ENCODE measurements at regions not wholly inside any gene's neighbourhood (a gene's known extent, or its start where the extent isn't known, plus 50 kb on each side); places are given as distances from the start of the nearest gene placed in this dataset.

DNA sequence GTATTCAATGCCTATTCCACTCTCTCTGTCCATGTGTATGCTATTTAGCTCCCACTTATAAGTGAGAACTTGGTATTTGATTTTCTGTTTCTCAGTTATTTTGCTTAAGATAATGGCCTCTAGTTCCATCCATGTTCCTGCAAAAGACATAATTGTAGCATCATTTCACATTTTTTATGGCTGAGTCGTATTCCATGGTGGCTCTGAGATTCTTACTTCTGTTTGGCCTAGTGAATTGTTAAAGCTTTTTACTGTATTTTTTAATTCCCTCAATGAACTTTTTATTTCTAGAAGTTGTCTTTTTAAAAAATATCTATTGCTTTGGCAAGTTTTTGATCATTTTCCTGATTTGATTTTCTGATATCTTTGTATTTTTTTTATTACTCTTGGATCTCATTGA is 635.6 kb downstream of the PLA2G4A start:
- Mint-ChIP-seq H3K27me3 (no peaks in the 10 kb centered on the region), H3K36me3 (ENCODE audit: low read depth) (no peaks in the 10 kb centered on the region), H3K4me3 (no peak overlapping the region), H3K27ac (no peak overlapping the region), H3K4me1 (no peaks in the 10 kb centered on the region)
- H3K9me3 ChIP-seq (ENCODE audit: control insufficient read depth, low read length, poor library complexity, severe bottlenecking) = no peaks in the 10 kb centered on the region
- DNase-seq (no peak), ATAC-seq (no peak)

DNA sequence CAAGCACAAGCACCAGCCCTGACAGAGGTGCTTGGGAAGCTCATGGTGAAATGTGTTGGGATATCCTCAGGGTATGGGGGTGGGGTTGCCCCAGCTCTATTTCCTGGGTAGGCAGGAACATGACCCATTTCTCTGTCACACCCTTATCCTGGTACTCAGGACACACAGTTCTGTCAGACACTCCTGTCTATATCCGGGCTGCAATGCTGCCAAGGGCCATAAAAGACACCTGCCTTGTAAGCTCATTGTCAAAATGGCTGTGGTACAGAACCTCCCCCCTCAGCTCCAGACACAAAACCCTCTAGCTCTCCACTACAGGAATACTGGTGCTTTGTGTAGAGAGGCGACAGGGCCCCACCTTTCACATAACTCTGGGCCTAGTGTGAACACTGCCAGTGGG is 636.7 kb downstream of the PLA2G4A start:
- Mint-ChIP-seq H3K27me3 (no peaks in the 10 kb centered on the region), H3K4me1 (no peaks in the 10 kb centered on the region), H3K27ac (no peak overlapping the region), H3K36me3 (ENCODE audit: low read depth) (no peaks in the 10 kb centered on the region), H3K4me3 (no peak overlapping the region)
- H3K9me3 ChIP-seq (ENCODE audit: control insufficient read depth, low read length, poor library complexity, severe bottlenecking) = no peaks in the 10 kb centered on the region
- ATAC-seq = no peak
- no peak for DNase-seq

DNA sequence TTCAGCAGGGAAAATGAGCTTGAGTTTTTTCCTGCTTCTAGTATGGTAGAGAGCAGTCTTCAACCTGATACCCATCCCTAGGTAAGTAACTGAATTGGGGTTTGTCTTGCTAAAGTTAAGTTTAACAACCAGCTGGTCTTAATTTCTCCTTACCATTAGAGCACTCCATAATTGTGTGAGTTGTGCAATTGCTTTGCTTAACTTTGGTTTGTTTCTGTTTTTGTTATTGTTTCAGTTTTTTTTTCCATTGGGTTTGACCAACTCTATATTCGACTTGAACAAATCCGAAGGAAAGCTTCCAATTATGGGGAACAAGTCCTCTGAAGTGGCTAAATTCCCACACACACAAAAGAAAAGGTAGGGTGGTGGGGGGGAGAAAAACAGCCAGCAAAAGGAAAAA is 641.1 kb downstream of the PLA2G4A start:
- DNase-seq (no peak), ATAC-seq (no peak)
- no peaks in the 10 kb centered on the region for H3K36me3 Mint-ChIP-seq (ENCODE audit: low read depth)
- H3K27me3 Mint-ChIP-seq = no peaks in the 10 kb centered on the region
- no peak overlapping the region for H3K4me3 Mint-ChIP-seq
- no peaks in the 10 kb centered on the region for H3K4me1 Mint-ChIP-seq
- H3K27ac Mint-ChIP-seq = no peak overlapping the region
- H3K9me3 ChIP-seq (ENCODE audit: control insufficient read depth, low read length, poor library complexity, severe bottlenecking) = no peaks in the 10 kb centered on the region

DNA sequence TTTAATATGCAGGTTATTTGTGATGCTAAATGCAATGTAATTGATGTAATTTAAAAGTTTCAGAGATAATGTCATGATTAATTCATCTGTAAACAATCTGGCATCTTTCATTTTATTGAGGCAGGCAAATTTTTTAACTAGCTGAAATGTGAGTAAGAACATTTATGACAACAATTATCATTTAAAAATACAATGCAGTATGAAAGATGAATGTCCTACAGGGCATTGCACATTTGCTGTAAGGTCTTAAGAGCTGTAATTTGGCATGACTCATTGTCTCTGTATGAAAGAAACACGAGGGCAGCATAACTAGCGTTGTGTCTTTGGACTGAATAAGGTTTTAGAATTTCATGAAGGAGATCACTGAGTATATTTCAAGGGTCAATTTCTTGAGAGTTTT is 642.8 kb downstream of the PLA2G4A start:
- Mint-ChIP-seq H3K4me1 (no peaks in the 10 kb centered on the region), H3K27ac (no peak overlapping the region), H3K27me3 (no peaks in the 10 kb centered on the region), H3K36me3 (ENCODE audit: low read depth) (no peaks in the 10 kb centered on the region), H3K4me3 (no peak overlapping the region)
- DNase-seq (no peak), ATAC-seq (no peak)
- no peaks in the 10 kb centered on the region for H3K9me3 ChIP-seq (ENCODE audit: control insufficient read depth, low read length, poor library complexity, severe bottlenecking)

DNA sequence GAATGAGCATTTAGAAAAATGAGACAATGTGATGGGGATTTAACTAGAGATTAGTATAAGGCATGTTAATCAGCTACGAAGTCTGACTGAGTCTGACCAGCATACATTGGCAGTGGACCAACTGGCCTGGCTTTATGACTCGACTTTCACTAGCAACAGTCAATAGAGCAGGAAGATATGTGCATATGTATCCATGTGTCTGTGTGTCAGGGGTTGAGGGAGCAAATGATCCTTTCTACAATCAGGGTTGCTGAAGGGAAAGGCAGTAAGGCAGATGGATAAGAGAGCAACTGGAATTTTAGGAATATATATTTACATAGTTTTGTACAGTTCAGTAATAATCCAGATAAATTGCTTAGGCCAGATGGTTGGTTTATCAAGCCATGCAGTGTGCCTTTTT is 645.6 kb downstream of the PLA2G4A start:
- no peak for DNase-seq
- Mint-ChIP-seq H3K36me3 (ENCODE audit: low read depth) (no peaks in the 10 kb centered on the region), H3K4me3 (no peak overlapping the region), H3K4me1 (no peaks in the 10 kb centered on the region), H3K27ac (no peak overlapping the region), H3K27me3 (no peaks in the 10 kb centered on the region)
- no peak for ATAC-seq
- H3K9me3 ChIP-seq (ENCODE audit: control insufficient read depth, low read length, poor library complexity, severe bottlenecking) = no peaks in the 10 kb centered on the region

DNA sequence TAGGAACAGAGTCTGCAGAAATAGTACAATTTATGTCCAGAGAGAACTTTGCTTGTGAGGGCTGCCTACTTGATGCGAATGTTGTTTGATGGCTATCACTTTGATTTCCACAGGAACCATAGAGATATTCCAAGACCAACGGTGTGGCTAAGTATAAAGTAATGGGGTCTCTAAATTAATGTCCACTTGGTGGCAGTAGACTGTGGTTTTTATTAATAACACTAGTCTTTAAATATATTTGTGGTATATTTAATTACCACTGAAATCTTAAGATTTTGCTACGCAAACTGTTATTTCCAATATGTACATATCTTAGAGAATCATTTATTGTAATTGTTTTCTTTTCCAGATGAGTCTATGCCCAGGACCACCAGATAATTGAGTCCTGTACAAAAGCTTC is 647.9 kb downstream of the PLA2G4A start:
- no peaks in the 10 kb centered on the region for H3K36me3 Mint-ChIP-seq (ENCODE audit: low read depth)
- H3K27ac Mint-ChIP-seq = no peak overlapping the region
- no peaks in the 10 kb centered on the region for H3K4me1 Mint-ChIP-seq
- H3K4me3 Mint-ChIP-seq = no peak overlapping the region
- DNase-seq = no peak
- no peaks in the 10 kb centered on the region for H3K9me3 ChIP-seq (ENCODE audit: control insufficient read depth, low read length, poor library complexity, severe bottlenecking)
- H3K27me3 Mint-ChIP-seq = no peaks in the 10 kb centered on the region
- ATAC-seq = no peak

DNA sequence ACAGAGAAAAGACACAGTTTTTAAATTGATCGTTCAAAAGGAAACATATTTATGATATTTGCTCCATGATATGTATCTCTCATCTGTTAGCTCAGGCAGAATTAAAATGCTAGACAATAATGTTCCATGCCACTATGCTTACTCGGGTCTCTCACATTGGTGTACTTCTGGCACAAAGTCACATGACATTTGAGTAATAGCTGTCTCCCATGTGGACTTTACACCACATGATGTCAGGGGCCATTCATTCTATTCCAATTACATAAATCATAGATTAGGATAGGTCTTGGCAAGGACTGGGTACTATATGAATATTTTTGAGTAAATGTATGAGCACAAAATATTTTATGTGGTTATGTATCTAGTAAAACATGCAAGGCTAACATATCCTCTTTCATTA is 648.4 kb downstream of the PLA2G4A start:
- no peaks in the 10 kb centered on the region for H3K4me1 Mint-ChIP-seq
- no peaks in the 10 kb centered on the region for H3K27me3 Mint-ChIP-seq
- DNase-seq (no peak), ATAC-seq (no peak)
- no peaks in the 10 kb centered on the region for H3K9me3 ChIP-seq (ENCODE audit: control insufficient read depth, low read length, poor library complexity, severe bottlenecking)
- no peak overlapping the region for H3K27ac Mint-ChIP-seq
- H3K36me3 Mint-ChIP-seq (ENCODE audit: low read depth) = no peaks in the 10 kb centered on the region
- no peak overlapping the region for H3K4me3 Mint-ChIP-seq

DNA sequence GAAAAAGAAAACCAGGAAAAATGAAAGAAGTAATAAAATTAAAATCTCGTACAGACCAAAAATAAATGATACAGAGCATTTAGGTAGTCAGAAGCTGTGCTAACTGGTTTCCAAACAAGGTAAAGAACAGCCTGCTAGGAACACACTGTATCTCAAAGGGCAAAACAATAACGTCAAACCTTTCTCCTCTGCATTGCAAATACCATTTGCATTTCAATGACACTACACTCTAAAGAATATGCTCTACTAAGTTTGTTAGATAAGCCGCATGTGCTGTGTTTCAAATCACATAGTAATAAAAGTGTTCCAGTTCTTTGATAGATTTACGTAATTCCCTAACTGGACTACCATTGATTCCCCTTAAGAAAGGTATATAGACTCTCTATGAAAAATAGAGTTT is 648.8 kb downstream of the PLA2G4A start:
- DNase-seq = no peak
- H3K27me3 Mint-ChIP-seq = no peaks in the 10 kb centered on the region
- no peak overlapping the region for H3K27ac Mint-ChIP-seq
- no peaks in the 10 kb centered on the region for H3K9me3 ChIP-seq (ENCODE audit: control insufficient read depth, low read length, poor library complexity, severe bottlenecking)
- no peaks in the 10 kb centered on the region for H3K36me3 Mint-ChIP-seq (ENCODE audit: low read depth)
- no peaks in the 10 kb centered on the region for H3K4me1 Mint-ChIP-seq
- no peak for ATAC-seq
- H3K4me3 Mint-ChIP-seq = no peak overlapping the region

DNA sequence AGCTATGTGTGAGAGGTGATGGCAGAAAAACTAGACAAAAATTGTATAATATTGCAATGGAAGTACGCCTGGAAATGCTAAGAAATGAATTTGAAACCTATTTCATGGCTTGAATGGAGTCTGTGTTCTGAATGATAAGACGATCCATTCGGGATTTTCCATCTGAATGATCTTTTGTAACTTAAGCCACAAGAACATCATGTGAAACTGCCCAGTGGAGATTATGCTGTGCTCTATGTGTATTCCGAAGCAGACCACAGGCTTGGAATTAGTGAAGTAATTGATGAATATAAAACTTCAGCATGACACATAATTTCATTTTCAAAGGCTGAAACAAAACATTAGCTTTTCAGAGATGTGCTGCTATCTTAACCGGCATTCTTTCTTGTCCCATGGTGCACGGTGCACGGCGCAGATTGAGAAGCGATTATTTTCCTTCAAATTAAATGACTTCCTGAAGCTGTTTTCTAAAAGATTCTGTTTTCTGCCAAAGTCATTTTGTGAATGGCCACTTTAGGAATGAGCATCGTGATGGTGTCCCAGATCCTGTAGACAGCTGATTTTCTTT is 652.9 kb downstream of the PLA2G4A start:
- no peak for ATAC-seq
- Mint-ChIP-seq H3K36me3 (ENCODE audit: low read depth) (no peaks in the 10 kb centered on the region), H3K27ac (no peak overlapping the region), H3K4me1 (no peaks in the 10 kb centered on the region), H3K27me3 (no peaks in the 10 kb centered on the region), H3K4me3 (no peak overlapping the region)
- DNase-seq = no peak
- no peaks in the 10 kb centered on the region for H3K9me3 ChIP-seq (ENCODE audit: control insufficient read depth, low read length, poor library complexity, severe bottlenecking)

DNA sequence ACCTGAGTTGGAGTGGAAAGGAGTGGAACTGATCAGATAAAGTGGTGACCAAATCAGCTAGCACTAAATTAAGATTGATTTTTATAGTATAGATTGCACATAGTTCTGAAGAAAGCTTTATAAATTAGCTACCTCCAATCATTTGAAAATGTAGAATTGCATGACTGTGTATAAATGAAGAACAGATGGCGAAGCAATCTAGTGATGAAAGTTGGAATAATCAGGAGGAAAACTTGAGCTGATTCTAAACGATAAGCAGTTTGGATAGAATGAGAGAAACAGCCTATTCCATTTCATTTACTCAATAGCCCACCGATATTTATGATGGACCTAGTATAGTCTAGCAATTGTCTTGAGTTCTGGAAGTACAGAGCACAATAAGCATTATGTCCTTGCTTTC is 661.5 kb downstream of the PLA2G4A start:
- H3K4me3 Mint-ChIP-seq = no peak overlapping the region
- DNase-seq (no peak), ATAC-seq (no peak)
- no peaks in the 10 kb centered on the region for H3K4me1 Mint-ChIP-seq
- no peaks in the 10 kb centered on the region for H3K27me3 Mint-ChIP-seq
- no peak overlapping the region for H3K27ac Mint-ChIP-seq
- no peaks in the 10 kb centered on the region for H3K9me3 ChIP-seq (ENCODE audit: control insufficient read depth, low read length, poor library complexity, severe bottlenecking)
- no peaks in the 10 kb centered on the region for H3K36me3 Mint-ChIP-seq (ENCODE audit: low read depth)

DNA sequence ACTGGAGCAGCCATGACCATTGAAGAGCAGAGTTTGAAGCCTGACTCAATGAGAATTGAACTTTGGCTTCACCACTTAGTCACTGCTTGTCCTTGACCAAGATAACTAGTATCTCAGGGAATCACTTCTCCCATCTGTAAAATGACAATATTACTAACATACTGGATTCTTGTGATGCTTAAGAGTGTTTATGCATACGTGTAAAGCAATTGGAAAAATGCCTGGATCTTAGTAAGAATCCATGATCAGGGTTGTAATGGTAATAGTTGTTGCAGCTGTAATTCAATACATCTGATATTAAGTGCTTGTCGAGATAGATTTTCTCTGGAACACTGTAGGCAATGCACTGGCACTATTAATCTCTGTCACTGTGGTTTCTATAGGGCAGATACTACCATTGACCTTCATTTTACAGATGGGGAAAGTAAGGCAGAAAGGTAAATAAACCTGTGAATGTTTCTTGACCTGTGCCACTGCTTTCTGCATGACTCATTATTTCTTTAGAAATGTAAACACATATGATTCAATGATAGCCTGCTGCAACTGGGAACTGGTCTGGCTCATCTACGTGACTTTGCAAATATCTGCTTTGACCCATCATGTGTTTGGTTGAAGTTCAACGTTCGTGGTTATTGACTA is 662.5 kb downstream of the PLA2G4A start:
- Mint-ChIP-seq H3K4me1 (no peaks in the 10 kb centered on the region), H3K27ac (no peak overlapping the region), H3K36me3 (ENCODE audit: low read depth) (no peaks in the 10 kb centered on the region), H3K4me3 (no peak overlapping the region), H3K27me3 (no peaks in the 10 kb centered on the region)
- DNase-seq = no peak
- H3K9me3 ChIP-seq (ENCODE audit: control insufficient read depth, low read length, poor library complexity, severe bottlenecking) = no peaks in the 10 kb centered on the region
- no peak for ATAC-seq

DNA sequence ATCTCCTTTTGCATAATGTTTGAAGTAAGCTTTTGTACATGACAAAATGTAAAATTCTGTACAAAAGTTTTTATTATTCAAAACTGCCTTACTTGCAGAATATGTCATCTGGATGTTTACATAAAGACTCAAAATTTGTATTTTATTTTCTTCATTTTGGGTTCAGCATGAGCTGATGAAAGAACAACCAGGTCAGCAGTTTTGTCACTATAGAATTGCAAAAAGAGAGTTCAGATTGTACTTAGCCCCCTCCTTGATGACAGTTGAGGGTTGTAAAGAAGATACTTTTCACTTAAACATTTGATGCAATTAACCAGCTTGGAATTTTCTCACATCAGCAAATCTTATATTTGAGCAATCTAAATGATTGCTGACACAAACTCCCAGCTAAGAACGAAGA is 669.3 kb downstream of the PLA2G4A start:
- Mint-ChIP-seq H3K27ac (no peak overlapping the region), H3K4me1 (no peaks in the 10 kb centered on the region), H3K4me3 (no peak overlapping the region), H3K27me3 (no peaks in the 10 kb centered on the region), H3K36me3 (ENCODE audit: low read depth) (no peaks in the 10 kb centered on the region)
- no peaks in the 10 kb centered on the region for H3K9me3 ChIP-seq (ENCODE audit: control insufficient read depth, low read length, poor library complexity, severe bottlenecking)
- DNase-seq (no peak), ATAC-seq (no peak)

DNA sequence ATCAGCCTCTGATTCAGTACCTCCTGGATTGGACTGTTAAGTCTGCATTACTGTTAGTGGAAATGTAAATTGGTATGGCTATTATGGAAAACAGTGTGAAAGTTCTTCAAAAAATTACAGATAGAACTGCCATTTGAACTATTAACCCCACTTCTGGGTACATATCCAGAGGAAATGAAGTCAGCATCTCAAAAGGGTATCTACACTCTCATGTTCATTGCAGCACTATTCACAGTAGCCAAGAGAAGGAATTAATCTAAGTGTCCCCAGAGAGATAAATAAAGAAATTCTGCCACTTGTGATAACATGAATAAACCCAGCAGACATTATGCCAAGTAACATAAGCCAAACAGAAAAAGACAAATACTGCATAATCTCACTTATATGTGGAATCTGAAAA is 676.0 kb downstream of the PLA2G4A start:
- H3K27ac Mint-ChIP-seq = no peak overlapping the region
- no peaks in the 10 kb centered on the region for H3K27me3 Mint-ChIP-seq
- no peaks in the 10 kb centered on the region for H3K4me1 Mint-ChIP-seq
- no peaks in the 10 kb centered on the region for H3K9me3 ChIP-seq (ENCODE audit: control insufficient read depth, low read length, poor library complexity, severe bottlenecking)
- H3K4me3 Mint-ChIP-seq = no peak overlapping the region
- DNase-seq (no peak), ATAC-seq (no peak)
- no peaks in the 10 kb centered on the region for H3K36me3 Mint-ChIP-seq (ENCODE audit: low read depth)

DNA sequence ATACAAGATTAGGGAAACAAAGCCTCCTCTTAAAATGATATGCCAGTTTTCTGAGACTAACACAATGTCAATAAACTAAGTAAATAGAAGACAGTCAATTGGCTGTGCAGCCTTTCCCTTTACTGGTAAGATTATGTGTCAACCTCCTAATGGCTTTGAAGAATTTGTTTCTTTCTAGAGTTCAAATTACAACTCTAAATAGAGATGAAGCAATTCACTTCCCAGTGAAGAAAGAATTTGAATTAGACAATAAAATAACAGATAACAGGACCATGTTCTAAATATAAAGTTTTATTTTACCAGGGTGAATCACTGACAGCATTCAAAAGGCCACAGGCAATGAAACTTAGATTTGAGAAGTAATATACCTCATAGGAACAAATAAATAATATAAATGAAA is 680.3 kb downstream of the PLA2G4A start:
- no peak for ATAC-seq
- no peaks in the 10 kb centered on the region for H3K36me3 Mint-ChIP-seq (ENCODE audit: low read depth)
- no peak overlapping the region for H3K27ac Mint-ChIP-seq
- H3K9me3 ChIP-seq (ENCODE audit: control insufficient read depth, low read length, poor library complexity, severe bottlenecking) = no peaks in the 10 kb centered on the region
- H3K27me3 Mint-ChIP-seq = no peaks in the 10 kb centered on the region
- no peaks in the 10 kb centered on the region for H3K4me1 Mint-ChIP-seq
- no peak for DNase-seq
- H3K4me3 Mint-ChIP-seq = no peak overlapping the region

Measured in T-helper 17 cell (primary cell).